H9 (cell line): ENCODE measurements at regions not wholly inside any gene's neighbourhood (a gene's known extent, or its start where the extent isn't known, plus 50 kb on each side); places are given as distances from the start of the nearest gene placed in this dataset.

Experiments
- DNase-seq: peaks from one replicate; pipeline ENCODE4 v3.0.0-alpha.2; 2017
- H2AFZ ChIP-seq: one replicate; pipeline ENCODE4 v1.6.1; 2013; ENCODE audit warnings: mild to moderate bottlenecking, low read length, control low read depth, moderate library complexity
- H2AK5ac ChIP-seq: 2 replicates; pipeline ENCODE4 v1.6.1; 2013; ENCODE audit warnings: low read length, control low read depth, mixed read lengths; ENCODE audit not compliant: insufficient read length
- H2BK120ac ChIP-seq: one replicate; pipeline ENCODE4 v1.6.1; 2013; ENCODE audit warnings: low read depth, mild to moderate bottlenecking, low read length, control low read depth, inconsistent platforms; ENCODE audit not compliant: poor library complexity, severe bottlenecking
- H2BK12ac ChIP-seq: 2 replicates; pipeline ENCODE4 v1.6.1; 2013; ENCODE audit warnings: low read length, control low read depth, mixed read lengths, low read depth; ENCODE audit not compliant: insufficient read length
- H2BK15ac ChIP-seq: 2 replicates; pipeline ENCODE4 v1.6.1; 2013; ENCODE audit warnings: low read depth, low read length, control low read depth
- H2BK20ac ChIP-seq: one replicate; pipeline ENCODE4 v1.6.1; 2013; ENCODE audit warnings: low read depth, mild to moderate bottlenecking, low read length, control low read depth, inconsistent platforms; ENCODE audit not compliant: poor library complexity, severe bottlenecking
- H2BK5ac ChIP-seq: 2 replicates; pipeline ENCODE4 v1.6.1; 2013; ENCODE audit warnings: low read length, control low read depth, mixed read lengths; ENCODE audit not compliant: insufficient read length
- H3K14ac ChIP-seq: 2 replicates; pipeline ENCODE4 v1.6.1; 2013; ENCODE audit warnings: low read length, control low read depth; ENCODE audit not compliant: insufficient read depth
- H3K18ac ChIP-seq: 2 replicates; pipeline ENCODE4 v1.6.1; 2013; ENCODE audit warnings: low read depth, mild to moderate bottlenecking, mixed read lengths, low read length, control low read depth; ENCODE audit not compliant: insufficient read length
- H3K23ac ChIP-seq: 2 replicates; pipeline ENCODE4 v1.6.1; 2013; ENCODE audit warnings: low read length, control low read depth, mixed read lengths, low read depth; ENCODE audit not compliant: insufficient read length
- H3K23me2 ChIP-seq: 2 replicates; pipeline ENCODE4 v1.6.1; 2013; ENCODE audit warnings: low read depth, mild to moderate bottlenecking, mixed read lengths, low read length, control low read depth; ENCODE audit not compliant: insufficient read length, poor library complexity, severe bottlenecking
- H3K27ac ChIP-seq: 2 replicates; pipeline ENCODE4 v1.5.1; 2013; ENCODE audit warnings: low read length, control low read depth, mixed read lengths, low read depth; ENCODE audit not compliant: insufficient read length
- H3K27me3 ChIP-seq: 2 replicates; pipeline ENCODE4 v1.6.1; 2013; ENCODE audit warnings: low read length, control low read depth, inconsistent platforms; ENCODE audit not compliant: insufficient read depth
- H3K4ac ChIP-seq: 2 replicates; pipeline ENCODE4 v1.6.1; 2013; ENCODE audit warnings: low read depth, mild to moderate bottlenecking, control low read depth, inconsistent platforms, low read length, moderate library complexity
- H3K4me1 ChIP-seq: 2 replicates; pipeline ENCODE4 v1.6.1; 2013; ENCODE audit warnings: low read length, control low read depth, inconsistent platforms; ENCODE audit not compliant: insufficient read depth
- H3K4me2 ChIP-seq: 2 replicates; pipeline ENCODE4 v1.6.1; 2013; ENCODE audit warnings: low read length, control low read depth, mixed read lengths; ENCODE audit not compliant: insufficient read length, insufficient read depth
- H3K56ac ChIP-seq: 2 replicates; pipeline ENCODE4 v1.6.1; 2013; ENCODE audit warnings: low read depth, mild to moderate bottlenecking, mixed read lengths, low read length, control low read depth; ENCODE audit not compliant: insufficient read length
- H3K79me1 ChIP-seq: 2 replicates; pipeline ENCODE4 v1.6.1; 2013; ENCODE audit warnings: low read depth, mild to moderate bottlenecking, moderate library complexity, low read length, control low read depth, inconsistent platforms; ENCODE audit not compliant: insufficient read depth, poor library complexity, severe bottlenecking
- H3K79me2 ChIP-seq: 2 replicates; pipeline ENCODE4 v1.6.1; 2013; ENCODE audit warnings: low read length, control low read depth, inconsistent platforms; ENCODE audit not compliant: insufficient read depth
- H3K9ac ChIP-seq: 2 replicates; pipeline ENCODE4 v1.6.1; 2013; ENCODE audit warnings: low read length, control low read depth, mixed read lengths; ENCODE audit not compliant: insufficient read length; ENCODE audit errors: extremely low read depth
- H3K9me3 ChIP-seq: one replicate; pipeline ENCODE4 v1.6.1; 2013; ENCODE audit warnings: low read depth, low read length, inconsistent platforms; ENCODE audit not compliant: control insufficient read depth
- H3T11ph ChIP-seq: one replicate; pipeline ENCODE4 v1.6.1; 2013; ENCODE audit warnings: mild to moderate bottlenecking, low read length, control low read depth, inconsistent platforms
- H4K20me1 ChIP-seq: one replicate; pipeline ENCODE4 v1.6.1; 2013; ENCODE audit not compliant: control insufficient read depth, insufficient read length, insufficient read depth
- H4K5ac ChIP-seq: 2 replicates; pipeline ENCODE4 v1.6.1; 2013; ENCODE audit warnings: low read depth, mild to moderate bottlenecking, mixed read lengths, low read length, control low read depth; ENCODE audit not compliant: insufficient read length
- H4K8ac ChIP-seq: replicated peaks from 2 replicates; pipeline ENCODE4 v1.6.1; 2013; ENCODE audit warnings: low read length, control low read depth, mixed read lengths, low read depth; ENCODE audit not compliant: insufficient read length
- H4K91ac ChIP-seq: 2 replicates; pipeline ENCODE4 v1.6.1; 2013; ENCODE audit warnings: low read depth, mild to moderate bottlenecking, moderate library complexity, mixed read lengths, low read length, control low read depth; ENCODE audit not compliant: insufficient read length
- H3K27ac Mint-ChIP-seq, 3 experiments: 2 replicates in 2 of 3; 3 replicates in 1 of 3; pipeline ENCODE4 v1.8.0; 2020 to 2021; ENCODE audit warnings: mixed read lengths in 3 of 3, mild to moderate bottlenecking in 1 of 3, moderate library complexity in 1 of 3
- H3K27me3 Mint-ChIP-seq: 2 replicates; pipeline ENCODE4 v1.8.0; 2021; ENCODE audit warnings: low read depth, mild to moderate bottlenecking, moderate library complexity, mixed read lengths
- H3K36me3 Mint-ChIP-seq, 3 experiments: 2 replicates in 2 of 3; 3 replicates in 1 of 3; pipeline ENCODE4 v1.8.0; 2020 to 2021; ENCODE audit warnings: low read depth in 3 of 3, mixed read lengths in 3 of 3; ENCODE audit not compliant: insufficient read depth in 1 of 3
- H3K4me1 Mint-ChIP-seq, 2 experiments: 2 replicates each; pipeline ENCODE4 v1.8.0; 2020; ENCODE audit warnings: mixed read lengths in 2 of 2
- H3K4me3 Mint-ChIP-seq, 2 experiments: 2 replicates in 1 of 2; 3 replicates in 1 of 2; pipeline ENCODE4 v1.8.0; 2020 to 2021; ENCODE audit warnings: mild to moderate bottlenecking in 2 of 2, mixed read lengths in 2 of 2, moderate library complexity in 1 of 2
- H3K9me3 Mint-ChIP-seq, 2 experiments: 2 replicates in 1 of 2; 3 replicates in 1 of 2; pipeline ENCODE4 v1.8.0; 2020; ENCODE audit warnings: mild to moderate bottlenecking in 2 of 2, mixed read lengths in 2 of 2, moderate library complexity in 1 of 2
- WGBS: extraction: QIAGEN DNeasy Blood & Tissue Kit; methylation state at CpG from one replicate; pipeline ENCODE4 v1.1.7; 2013; ENCODE audit warnings: missing lambda C conversion rate, low lambda C conversion rate, mixed read lengths; ENCODE audit not compliant: insufficient read length; ENCODE audit errors: extremely low coverage; 5-methylcytosine and 5-hydroxymethylcytosine counted together
- TF ChIP-seq, protein P1 (sequence below): fragments of 200-600 bp; sonication (generic); conservative IDR thresholded peaks from 3 replicates; pipeline ENCODE4 v1.8.0; 2021; ENCODE audit warnings: antibody characterized with exemption, mild to moderate bottlenecking

DNA sequence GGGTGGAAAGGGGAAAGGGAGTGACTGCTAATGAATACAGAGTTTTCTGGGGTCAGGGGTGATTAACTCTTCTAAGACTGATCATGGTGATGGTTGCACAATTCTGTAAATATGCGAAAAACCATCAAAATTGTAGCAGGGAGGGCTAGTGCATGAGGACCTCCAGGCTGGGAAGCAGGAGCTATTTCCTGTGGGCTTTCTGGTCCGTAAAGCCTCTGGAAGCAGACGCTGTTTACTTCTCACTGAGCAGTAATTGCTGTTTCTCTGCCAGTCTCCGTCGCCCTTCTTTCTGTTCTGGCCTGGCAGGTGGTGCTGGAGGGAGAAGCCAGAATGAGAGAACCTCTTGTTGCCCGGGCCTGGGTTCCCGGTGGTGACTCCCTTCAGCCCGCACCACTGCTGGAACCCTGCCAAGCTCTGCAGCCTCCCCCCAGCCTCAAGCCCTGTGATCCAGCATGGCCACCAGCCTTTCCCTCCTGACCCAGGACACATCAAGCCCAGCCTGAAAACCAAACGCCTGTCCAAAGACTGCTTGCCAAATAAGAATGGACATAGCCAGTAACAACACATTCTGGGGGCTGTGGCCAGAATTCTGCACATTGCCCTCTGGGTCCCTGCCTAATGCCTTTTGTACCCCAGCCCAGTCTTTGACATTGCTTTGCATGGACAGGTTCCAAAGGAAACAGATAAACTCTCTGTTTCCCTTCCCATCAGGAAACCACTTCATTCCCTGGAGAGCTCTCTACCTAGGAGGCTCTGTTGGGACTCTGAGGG, 201.0 kb upstream of the NAV2 start:
- no peaks in the 10 kb centered on the region for H3K9me3 Mint-ChIP-seq
- Histone ChIP-seq H4K8ac (no peak overlapping the region), H3K23me2 (no peaks in the 10 kb centered on the region), H2AFZ (no peak overlapping the region), H3K9me3 (no peaks in the 10 kb centered on the region), H2BK12ac (no peak overlapping the region), H4K5ac (no peak overlapping the region), H3K18ac (no peak overlapping the region), H3K56ac (no peak overlapping the region), H3K4me1 (no peaks in the 10 kb centered on the region), H3K79me1 (no peaks in the 10 kb centered on the region), H3K79me2 (no peaks in the 10 kb centered on the region), H3K9ac (no peak overlapping the region), H3K4ac (no peak overlapping the region), H3K4me2 (no peak overlapping the region), H3K14ac (no peak overlapping the region), H4K91ac (no peak overlapping the region), H3K27ac (no peak overlapping the region), H4K20me1 (no peaks in the 10 kb centered on the region), H3K23ac (no peak overlapping the region), H2BK5ac (no peak overlapping the region), H2BK120ac (no peak overlapping the region), H2BK20ac (no peak overlapping the region), H3T11ph (no peak overlapping the region), H2BK15ac (no peak overlapping the region), H3K27me3 (no peaks in the 10 kb centered on the region), H2AK5ac (no peak overlapping the region)
- DNase-seq: no peak
- TF ChIP-seq, protein P1, sequence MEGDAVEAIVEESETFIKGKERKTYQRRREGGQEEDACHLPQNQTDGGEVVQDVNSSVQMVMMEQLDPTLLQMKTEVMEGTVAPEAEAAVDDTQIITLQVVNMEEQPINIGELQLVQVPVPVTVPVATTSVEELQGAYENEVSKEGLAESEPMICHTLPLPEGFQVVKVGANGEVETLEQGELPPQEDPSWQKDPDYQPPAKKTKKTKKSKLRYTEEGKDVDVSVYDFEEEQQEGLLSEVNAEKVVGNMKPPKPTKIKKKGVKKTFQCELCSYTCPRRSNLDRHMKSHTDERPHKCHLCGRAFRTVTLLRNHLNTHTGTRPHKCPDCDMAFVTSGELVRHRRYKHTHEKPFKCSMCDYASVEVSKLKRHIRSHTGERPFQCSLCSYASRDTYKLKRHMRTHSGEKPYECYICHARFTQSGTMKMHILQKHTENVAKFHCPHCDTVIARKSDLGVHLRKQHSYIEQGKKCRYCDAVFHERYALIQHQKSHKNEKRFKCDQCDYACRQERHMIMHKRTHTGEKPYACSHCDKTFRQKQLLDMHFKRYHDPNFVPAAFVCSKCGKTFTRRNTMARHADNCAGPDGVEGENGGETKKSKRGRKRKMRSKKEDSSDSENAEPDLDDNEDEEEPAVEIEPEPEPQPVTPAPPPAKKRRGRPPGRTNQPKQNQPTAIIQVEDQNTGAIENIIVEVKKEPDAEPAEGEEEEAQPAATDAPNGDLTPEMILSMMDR: no peak
- no peak overlapping the region for H3K27ac Mint-ChIP-seq
- H3K36me3 Mint-ChIP-seq: no peaks in the 10 kb centered on the region
- H3K27me3 Mint-ChIP-seq: peaks cover 30% of the 10 kb centered on the region
- no peak overlapping the region for H3K4me3 Mint-ChIP-seq
- no CpG with 5 or more reads among the region's 9 CpGs for WGBS
- peaks cover 0 to 9% of the 10 kb centered on the region in 2 experiments; a peak in 1 of 4 replicates for H3K4me1 Mint-ChIP-seq
